ENCODE measurements at regions not wholly inside any gene's neighbourhood (a gene's known extent, or its start where the extent isn't known, plus 50 kb on each side); places are given as distances from the start of the nearest gene placed in this dataset.

- H3K9me3 ChIP-seq (replicated peaks in 1 of 2; ENCODE audit: control insufficient read depth in 1 of 2, insufficient read depth in 1 of 2, low read length in 2 of 2) = peaks cover 4 to 12% of the 10 kb centered on the region in 2 donors
- Mint-ChIP-seq H3K27me3 (ENCODE audit: low read depth in 3 of 3) (peaks cover 0 to 1% (median 0%) of the 10 kb centered on the region in 3 donors), H3K36me3 (no peaks in the 10 kb centered on the region), H3K4me1 (no peaks in the 10 kb centered on the region), H3K27ac (no peak overlapping the region), H3K9me3 (peaks cover under 1 to 19% (median 7%) of the 10 kb centered on the region in 7 donors), H3K4me3 (no peak overlapping the region)
- no peak overlapping the region for H3K27ac ChIP-seq (ENCODE audit: low read depth in 1 of 2, low read length in 2 of 2)
- no peak for TF ChIP-seq CTCF (IDR thresholded peaks at IDR 0.05)
- no peak for DNase-seq
- intact Hi-C loops (cut with micrococcal nuclease) = no loop called here
- no peaks in the 10 kb centered on the region for H4K20me1 ChIP-seq (ENCODE audit: insufficient read depth, low read length)
- no peaks in the 10 kb centered on the region for H3K36me3 ChIP-seq (replicated peaks in 1 of 2; ENCODE audit: control insufficient read depth in 1 of 2, insufficient read depth in 2 of 2, low read length in 2 of 2)
- no peak overlapping the region for H2AFZ ChIP-seq (ENCODE audit: insufficient read depth, low read depth, low read length, poor library complexity, severe bottlenecking)
- H3K79me2 ChIP-seq (ENCODE audit: insufficient read depth, low read length) = no peaks in the 10 kb centered on the region
- no peaks in the 10 kb centered on the region for H3K27me3 ChIP-seq (ENCODE audit: control insufficient read depth in 2 of 2, insufficient read depth in 2 of 2, low read length in 2 of 2)
- no peak overlapping the region for H3K4me2 ChIP-seq (replicated peaks; ENCODE audit: extremely low read depth, low read length, poor library complexity, severe bottlenecking)
- no peak overlapping the region for H3K4me3 ChIP-seq (replicated peaks in 1 of 3; ENCODE audit: low read depth in 2 of 3, low read length in 3 of 3)
- no peak overlapping the region for H3K9ac ChIP-seq (ENCODE audit: insufficient read depth, low read length, poor library complexity, severe bottlenecking)
- no peaks in the 10 kb centered on the region for H3K4me1 ChIP-seq (ENCODE audit: control insufficient read depth in 1 of 2, insufficient read depth in 2 of 2, low read length in 2 of 2)
- WGBS (ENCODE audit: insufficient coverage) = no CpG with 5 or more reads among the region's 2 CpGs
These were observed 532.4 kb downstream of the INHBA start for GRCh38 chr7:41170466-41170865.

- Histone ChIP-seq H3K9ac (ENCODE audit: insufficient read depth, low read length, poor library complexity, severe bottlenecking) (no peak overlapping the region), H3K79me2 (ENCODE audit: insufficient read depth, low read length) (no peaks in the 10 kb centered on the region), H3K4me1 (ENCODE audit: control insufficient read depth in 1 of 2, insufficient read depth in 2 of 2, low read length in 2 of 2) (no peaks in the 10 kb centered on the region), H3K4me2 (replicated peaks; ENCODE audit: extremely low read depth, low read length, poor library complexity, severe bottlenecking) (no peak overlapping the region), H3K27ac (ENCODE audit: low read depth in 1 of 2, low read length in 2 of 2) (no peak overlapping the region), H4K20me1 (ENCODE audit: insufficient read depth, low read length) (no peaks in the 10 kb centered on the region), H3K36me3 (replicated peaks in 1 of 2; ENCODE audit: control insufficient read depth in 1 of 2, insufficient read depth in 2 of 2, low read length in 2 of 2) (no peaks in the 10 kb centered on the region), H3K27me3 (ENCODE audit: control insufficient read depth in 2 of 2, insufficient read depth in 2 of 2, low read length in 2 of 2) (no peaks in the 10 kb centered on the region), H3K9me3 (replicated peaks in 1 of 2; ENCODE audit: control insufficient read depth in 1 of 2, insufficient read depth in 1 of 2, low read length in 2 of 2) (peaks cover 4 to 7% of the 10 kb centered on the region in 2 donors), H3K4me3 (replicated peaks in 1 of 3; ENCODE audit: low read depth in 2 of 3, low read length in 3 of 3) (no peak overlapping the region), H2AFZ (ENCODE audit: insufficient read depth, low read depth, low read length, poor library complexity, severe bottlenecking) (no peak overlapping the region)
- no peak for DNase-seq
- H3K27me3 Mint-ChIP-seq (ENCODE audit: low read depth in 3 of 3) = peaks cover 0 to 1% (median 0%) of the 10 kb centered on the region in 3 donors
- no peak overlapping the region for H3K4me3 Mint-ChIP-seq
- intact Hi-C loops (cut with micrococcal nuclease) = no loop called here
- no peak for TF ChIP-seq CTCF (IDR thresholded peaks at IDR 0.05)
- peaks cover 0 to 8% (median 6%) of the 10 kb centered on the region in 7 donors for H3K9me3 Mint-ChIP-seq
- H3K4me1 Mint-ChIP-seq = no peaks in the 10 kb centered on the region
- H3K36me3 Mint-ChIP-seq = no peaks in the 10 kb centered on the region
- no peak overlapping the region for H3K27ac Mint-ChIP-seq
- 94% methylated on average over 6 of the region's 6 CpGs for WGBS (ENCODE audit: insufficient coverage)
These were observed 533.6 kb downstream of the INHBA start for GRCh38 chr7:41169317-41169716.

Data from CD14-positive monocyte (primary cell).